ENCODE measurements at regions not wholly inside any gene's neighbourhood (a gene's known extent, or its start where the extent isn't known, plus 50 kb on each side); places are given as distances from the start of the nearest gene placed in this dataset.

- no peak for TF ChIP-seq CTCF (IDR thresholded peaks at IDR 0.05; ENCODE audit: insufficient read depth in 1 of 2, low read depth in 1 of 2, low read length in 1 of 2, severe bottlenecking in 1 of 2, unreplicated experiment in 1 of 2)
- peaks cover 37% of the 10 kb centered on the region for H3K9me3 Mint-ChIP-seq (ENCODE audit: unreplicated experiment)
- ChIA-PET CTCF (no interaction called here), POLR2A (no interaction called here)
- H3K4me3 ChIP-seq (ENCODE audit: low read depth, low read length), result no peak overlapping the region
- no TSS peak for BruUV-seq (replicated peaks)
- H3K27me3 ChIP-seq (replicated peaks; ENCODE audit: control insufficient read depth, insufficient read depth, low read length), result no peaks in the 10 kb centered on the region
- H3K27me3 Mint-ChIP-seq (ENCODE audit: insufficient read depth, unreplicated experiment), result peaks cover 5% of the 10 kb centered on the region
- no peak overlapping the region for H3K27ac Mint-ChIP-seq (ENCODE audit: unreplicated experiment)
- H3K36me3 Mint-ChIP-seq (ENCODE audit: insufficient read depth, unreplicated experiment), result no peaks in the 10 kb centered on the region
- no peaks in the 10 kb centered on the region for H3K36me3 ChIP-seq (ENCODE audit: control insufficient read depth, insufficient read depth, low read length)
- no peaks in the 10 kb centered on the region for H3K4me1 ChIP-seq
- no peak for DNase-seq
- intact Hi-C loops (cut with micrococcal nuclease; ENCODE audit: unreplicated experiment), result no loop called here
- no peak overlapping the region for H3K4me3 Mint-ChIP-seq (ENCODE audit: unreplicated experiment)
- no peaks in the 10 kb centered on the region for H3K4me1 Mint-ChIP-seq (ENCODE audit: low read depth, unreplicated experiment)
- no peaks in the 10 kb centered on the region; the same call in none of the 2 replicates for H3K9me3 ChIP-seq
Measured at GRCh38 chr7:4552985-4553384, 129.1 kb upstream of the FOXK1 start.

GRCh38 chr7:4556868-4557793, 125.0 kb upstream of the FOXK1 start:
- DNase-seq, result no peak
- Mint-ChIP-seq H3K27me3 (ENCODE audit: insufficient read depth, unreplicated experiment) (peaks cover 10% of the 10 kb centered on the region), H3K36me3 (ENCODE audit: insufficient read depth, unreplicated experiment) (no peaks in the 10 kb centered on the region), H3K4me3 (ENCODE audit: unreplicated experiment) (no peak overlapping the region), H3K9me3 (ENCODE audit: unreplicated experiment) (peaks cover 37% of the 10 kb centered on the region), H3K4me1 (ENCODE audit: low read depth, unreplicated experiment) (no peaks in the 10 kb centered on the region), H3K27ac (ENCODE audit: unreplicated experiment) (no peak overlapping the region)
- no peak for TF ChIP-seq CTCF (IDR thresholded peaks at IDR 0.05; ENCODE audit: insufficient read depth in 1 of 2, low read depth in 1 of 2, low read length in 1 of 2, severe bottlenecking in 1 of 2, unreplicated experiment in 1 of 2)
- no peaks in the 10 kb centered on the region for H3K36me3 ChIP-seq (ENCODE audit: control insufficient read depth, insufficient read depth, low read length)
- no peaks in the 10 kb centered on the region for H3K27me3 ChIP-seq (replicated peaks; ENCODE audit: control insufficient read depth, insufficient read depth, low read length)
- no peaks in the 10 kb centered on the region for H3K4me1 ChIP-seq
- no peak overlapping the region for H3K4me3 ChIP-seq (ENCODE audit: low read depth, low read length)
- intact Hi-C loops (cut with micrococcal nuclease; ENCODE audit: unreplicated experiment), result no loop called here
- no TSS peak for BruUV-seq (replicated peaks)
- POLR2A ChIA-PET, result no interaction called here
- H3K9me3 ChIP-seq, result no peaks in the 10 kb centered on the region; the same call in none of the 2 replicates
- CTCF ChIA-PET, result no interaction called here

GRCh38 chr7:4561795-4562194, 120.3 kb upstream of the FOXK1 start:
- H3K9me3 ChIP-seq, result no peaks in the 10 kb centered on the region; the same call in 1 of the 2 replicates
- no peak for TF ChIP-seq CTCF (IDR thresholded peaks at IDR 0.05; ENCODE audit: insufficient read depth in 1 of 2, low read depth in 1 of 2, low read length in 1 of 2, severe bottlenecking in 1 of 2, unreplicated experiment in 1 of 2)

More at GRCh38 chr7:4561795-4562194, 120.3 kb upstream of the FOXK1 start:
- peaks cover 8% of the 10 kb centered on the region for H3K9me3 Mint-ChIP-seq (ENCODE audit: unreplicated experiment)
- no peak overlapping the region for H3K27ac Mint-ChIP-seq (ENCODE audit: unreplicated experiment)
- H3K36me3 Mint-ChIP-seq (ENCODE audit: insufficient read depth, unreplicated experiment), result no peaks in the 10 kb centered on the region
- Histone ChIP-seq H3K27me3 (replicated peaks; ENCODE audit: control insufficient read depth, insufficient read depth, low read length) (no peaks in the 10 kb centered on the region), H3K4me1 (no peaks in the 10 kb centered on the region), H3K4me3 (ENCODE audit: low read depth, low read length) (no peak overlapping the region), H3K36me3 (ENCODE audit: control insufficient read depth, insufficient read depth, low read length) (no peaks in the 10 kb centered on the region)
- H3K4me3 Mint-ChIP-seq (ENCODE audit: unreplicated experiment), result no peak overlapping the region
- H3K27me3 Mint-ChIP-seq (ENCODE audit: insufficient read depth, unreplicated experiment), result peaks cover 11% of the 10 kb centered on the region
- intact Hi-C loops (cut with micrococcal nuclease; ENCODE audit: unreplicated experiment), result no loop called here
- no TSS peak for BruUV-seq (replicated peaks)
- no peak for DNase-seq
- CTCF ChIA-PET, result no interaction called here
- H3K4me1 Mint-ChIP-seq (ENCODE audit: low read depth, unreplicated experiment), result no peaks in the 10 kb centered on the region
- POLR2A ChIA-PET, result no interaction called here
